ENCODE measurements at regions not wholly inside any gene's neighbourhood (a gene's known extent, or its start where the extent isn't known, plus 50 kb on each side); places are given as distances from the start of the nearest gene placed in this dataset.

GRCh38 chr4:148634476-148634875 lies 192.3 kb upstream of the NR3C2 start:
- TF ChIP-seq ZNF70 (CRISPR knock-in tag; IDR thresholded peaks at IDR 0.05): no peak
- TF ChIP-seq ZNF8 (CRISPR knock-in tag; IDR thresholded peaks at IDR 0.05): no peak
- no peak for TF ChIP-seq RARB (CRISPR knock-in tag; IDR thresholded peaks at IDR 0.05)
- no peak for TF ChIP-seq BACH2 (CRISPR knock-in tag; IDR thresholded peaks at IDR 0.05; ENCODE audit: borderline replicate concordance)
- no peak for TF ChIP-seq ZC3H10 (CRISPR knock-in tag; IDR thresholded peaks at IDR 0.05)
- TF ChIP-seq, protein P1, sequence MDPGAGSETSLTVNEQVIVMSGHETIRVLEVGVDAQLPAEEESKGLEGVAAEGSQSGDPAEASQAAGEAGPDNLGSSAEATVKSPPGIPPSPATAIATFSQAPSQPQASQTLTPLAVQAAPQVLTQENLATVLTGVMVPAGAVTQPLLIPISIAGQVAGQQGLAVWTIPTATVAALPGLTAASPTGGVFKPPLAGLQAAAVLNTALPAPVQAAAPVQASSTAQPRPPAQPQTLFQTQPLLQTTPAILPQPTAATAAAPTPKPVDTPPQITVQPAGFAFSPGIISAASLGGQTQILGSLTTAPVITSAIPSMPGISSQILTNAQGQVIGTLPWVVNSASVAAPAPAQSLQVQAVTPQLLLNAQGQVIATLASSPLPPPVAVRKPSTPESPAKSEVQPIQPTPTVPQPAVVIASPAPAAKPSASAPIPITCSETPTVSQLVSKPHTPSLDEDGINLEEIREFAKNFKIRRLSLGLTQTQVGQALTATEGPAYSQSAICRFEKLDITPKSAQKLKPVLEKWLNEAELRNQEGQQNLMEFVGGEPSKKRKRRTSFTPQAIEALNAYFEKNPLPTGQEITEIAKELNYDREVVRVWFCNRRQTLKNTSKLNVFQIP (CRISPR knock-in tag; IDR thresholded peaks at IDR 0.05; ENCODE audit: borderline replicate concordance, low read depth): no peak
- no peak for TF ChIP-seq PATZ1 (CRISPR knock-in tag; IDR thresholded peaks at IDR 0.05; ENCODE audit: borderline replicate concordance)
